Fibroblast of upper back skin (primary cell): ENCODE measurements at regions not wholly inside any gene's neighbourhood (a gene's known extent, or its start where the extent isn't known, plus 50 kb on each side); places are given as distances from the start of the nearest gene placed in this dataset.

Experiments
- DNase-seq: peaks from one replicate; pipeline ENCODE4 v3.0.0-alpha.2; 2013

DNA sequence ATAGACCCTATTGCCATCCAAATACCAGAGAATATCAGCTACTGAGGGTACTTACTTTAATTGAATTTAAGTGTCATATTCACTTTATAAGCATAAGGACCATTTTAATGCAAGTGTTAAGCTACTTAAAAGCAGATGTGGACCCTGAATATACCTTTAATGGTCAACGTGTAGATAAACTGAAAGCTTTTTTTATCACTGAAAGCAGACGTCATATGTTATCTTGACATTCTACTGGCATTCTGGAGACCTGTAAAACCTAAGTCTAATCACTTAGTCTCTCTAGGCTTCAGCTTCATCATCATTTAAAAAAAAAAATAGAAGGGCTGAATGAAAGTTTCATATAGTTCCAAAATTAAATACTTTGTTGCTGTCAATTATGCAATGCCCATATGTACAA lies 116.5 kb downstream of the ELAPOR2 start:
- no peak for DNase-seq

DNA sequence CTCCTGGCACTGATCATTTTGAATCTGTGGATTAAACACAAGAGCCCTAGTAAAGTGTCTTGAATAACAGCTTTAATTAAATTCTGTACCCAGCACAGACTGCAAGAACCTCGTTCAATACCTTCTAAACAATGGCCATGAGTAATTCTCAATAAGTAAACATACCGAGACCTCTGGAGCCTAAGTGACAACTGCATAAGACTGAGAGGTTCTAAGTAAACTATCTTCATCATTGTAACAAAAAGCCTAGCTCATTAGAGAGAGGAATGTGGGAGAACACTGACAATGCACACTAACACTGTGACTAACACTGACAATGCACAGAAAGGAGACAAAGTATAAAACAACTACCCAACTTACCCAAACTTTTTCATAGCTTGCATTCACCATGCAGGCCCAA lies 117.4 kb downstream of the ELAPOR2 start:
- no peak for DNase-seq

DNA sequence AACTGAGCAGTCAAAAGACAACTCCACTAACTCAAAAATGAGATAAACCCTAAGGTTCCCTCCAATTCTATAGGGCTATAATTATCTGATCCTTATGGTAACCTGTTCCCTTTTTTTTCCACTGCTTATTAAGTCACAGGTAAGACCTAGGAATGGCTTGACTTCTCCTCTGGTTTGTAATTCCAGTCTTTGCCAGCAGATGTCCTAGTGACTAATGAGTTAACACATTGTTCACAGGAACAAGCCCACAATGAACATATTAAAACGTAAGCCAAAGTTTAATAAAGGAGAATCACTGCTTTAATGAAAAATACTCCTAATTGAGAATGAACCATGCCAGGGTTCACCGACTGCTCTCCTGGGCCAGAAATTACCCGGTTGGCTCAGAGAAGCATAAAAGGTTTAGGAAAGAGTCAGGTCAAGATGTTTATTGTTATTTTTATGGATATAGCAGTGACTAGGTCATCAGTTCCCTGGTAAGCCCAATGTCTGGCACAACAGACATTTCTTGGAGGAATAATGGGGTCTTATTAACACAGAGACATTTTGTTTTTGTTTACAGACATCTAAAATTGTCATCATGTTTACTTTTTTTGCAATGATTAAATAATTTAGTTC lies 120.1 kb downstream of the ELAPOR2 start:
- DNase-seq, result peak; percentile 66

DNA sequence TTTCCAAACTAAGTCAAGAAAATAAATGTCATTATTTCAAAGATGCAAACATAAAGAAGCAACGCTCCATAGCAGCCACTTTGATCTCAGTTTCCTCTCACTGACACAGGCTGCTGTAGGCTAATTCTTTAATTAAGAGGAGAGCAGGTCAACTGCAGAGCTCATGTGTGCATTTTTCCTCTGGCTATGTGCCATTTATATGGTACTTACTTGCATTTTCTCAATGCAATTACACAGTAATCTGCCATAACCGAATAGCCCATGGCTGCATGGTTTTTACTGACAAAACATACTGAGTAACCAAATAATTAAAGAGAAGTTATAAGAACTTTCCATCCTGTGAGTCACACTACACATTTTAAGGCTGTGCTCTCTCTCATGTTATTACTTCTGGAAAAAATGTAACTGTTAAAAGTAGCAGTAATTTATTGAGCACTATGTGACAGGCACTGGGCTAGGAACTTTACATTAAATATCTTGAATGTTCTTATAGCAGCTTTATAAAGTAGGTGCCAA lies 122.0 kb downstream of the ELAPOR2 start:
- peak; percentile 17 for DNase-seq

DNA sequence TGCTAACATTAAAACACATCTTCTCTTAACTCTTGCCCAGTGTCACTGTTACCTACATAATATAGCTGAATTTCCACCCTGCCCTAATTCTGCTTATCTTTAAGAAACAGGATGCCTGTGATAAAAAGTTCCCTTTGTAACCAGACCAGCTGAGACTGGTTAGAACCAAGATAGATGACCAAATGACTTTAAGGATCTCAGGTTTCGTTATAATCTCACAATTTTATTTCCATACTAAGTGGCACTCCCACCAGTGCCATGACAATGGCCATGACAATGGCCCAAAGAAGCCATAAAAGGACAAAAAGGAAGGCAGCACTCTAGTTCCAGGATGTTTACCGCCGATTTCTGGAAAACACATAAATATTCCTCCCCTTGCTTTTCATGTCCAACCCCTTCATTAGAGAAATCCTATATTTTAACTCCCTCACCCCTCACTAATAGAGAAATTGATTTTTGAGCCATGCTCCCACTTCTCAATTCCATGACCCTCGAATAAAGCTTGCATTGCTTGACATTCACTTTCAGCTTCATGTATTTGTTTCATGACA lies 126.1 kb downstream of the ELAPOR2 start:
- no peak for DNase-seq

DNA sequence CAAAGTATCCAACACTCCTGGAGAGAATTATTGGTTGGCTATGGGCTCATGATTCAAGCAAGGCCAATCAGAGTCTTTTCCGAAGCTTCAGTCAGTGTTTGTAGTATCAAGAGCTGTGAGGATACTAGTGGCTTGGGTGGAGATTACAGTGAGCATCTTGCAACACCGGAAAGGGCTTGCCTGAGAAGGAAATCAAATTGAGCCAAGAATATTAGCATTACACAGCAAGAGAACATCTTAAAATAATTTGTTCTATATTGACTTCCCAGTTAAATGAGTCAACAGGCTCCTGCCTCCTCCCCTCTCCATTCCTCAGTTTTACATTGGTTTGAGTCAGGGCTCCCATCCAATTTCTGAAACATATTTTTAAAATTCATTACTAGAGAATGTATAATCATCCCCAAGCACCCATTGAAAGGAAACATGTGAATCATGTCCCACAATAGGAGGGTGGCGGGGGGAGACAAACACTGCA lies 127.4 kb downstream of the ELAPOR2 start:
- DNase-seq, result peak; percentile 96

DNA sequence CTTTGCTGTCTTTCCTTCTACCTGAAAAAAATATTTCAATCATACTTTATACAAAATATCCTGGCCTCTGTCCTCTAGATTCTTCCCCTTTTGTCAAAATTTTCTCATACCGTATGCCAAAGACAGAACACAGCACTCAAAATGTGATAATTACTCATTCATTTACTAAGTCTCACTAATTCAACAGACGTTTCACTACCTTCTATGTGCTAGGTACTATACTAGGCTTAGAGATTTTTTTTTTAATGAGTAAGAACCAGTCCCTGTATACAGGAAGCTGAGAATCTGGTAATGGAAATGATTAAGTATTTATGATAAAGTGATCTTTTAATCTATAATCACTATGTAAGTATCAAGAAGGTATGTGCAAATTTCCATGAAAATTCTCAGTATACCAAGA lies 128.0 kb downstream of the ELAPOR2 start:
- DNase-seq, result no peak

DNA sequence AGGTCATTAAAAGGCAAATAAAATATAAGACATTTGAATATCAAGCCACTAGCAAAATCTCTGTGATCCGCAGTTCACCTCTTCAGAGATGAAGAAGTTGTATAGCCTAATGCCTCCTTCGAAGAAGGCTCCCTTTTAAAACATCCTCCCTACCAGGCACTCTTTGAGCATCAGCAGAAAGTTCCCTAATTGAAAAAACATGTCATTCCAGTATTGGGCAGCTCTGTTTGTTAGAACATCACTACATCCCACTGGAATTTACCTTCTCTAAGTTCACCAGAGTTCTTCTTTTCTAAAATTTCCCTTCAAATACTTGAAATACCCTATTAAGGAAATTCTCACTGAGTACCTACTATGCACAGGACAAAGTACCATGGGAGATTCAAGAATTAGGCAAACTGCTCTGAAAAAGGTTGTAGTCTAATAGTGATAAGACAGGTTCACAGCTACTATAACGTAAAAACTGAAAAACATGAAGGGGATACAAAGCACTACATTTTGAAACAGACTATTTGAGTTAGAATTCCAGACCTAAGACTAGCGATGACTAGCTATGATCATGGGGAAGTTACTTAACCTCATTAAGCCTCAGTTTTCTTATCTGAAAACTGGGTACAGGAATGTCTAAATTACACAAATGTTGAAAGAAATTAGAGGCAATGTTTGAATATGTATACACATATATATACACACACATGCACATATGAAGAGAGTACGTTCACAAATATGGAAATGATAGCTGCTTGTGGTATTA lies 128.7 kb downstream of the ELAPOR2 start:
- DNase-seq, result peak; percentile 36

DNA sequence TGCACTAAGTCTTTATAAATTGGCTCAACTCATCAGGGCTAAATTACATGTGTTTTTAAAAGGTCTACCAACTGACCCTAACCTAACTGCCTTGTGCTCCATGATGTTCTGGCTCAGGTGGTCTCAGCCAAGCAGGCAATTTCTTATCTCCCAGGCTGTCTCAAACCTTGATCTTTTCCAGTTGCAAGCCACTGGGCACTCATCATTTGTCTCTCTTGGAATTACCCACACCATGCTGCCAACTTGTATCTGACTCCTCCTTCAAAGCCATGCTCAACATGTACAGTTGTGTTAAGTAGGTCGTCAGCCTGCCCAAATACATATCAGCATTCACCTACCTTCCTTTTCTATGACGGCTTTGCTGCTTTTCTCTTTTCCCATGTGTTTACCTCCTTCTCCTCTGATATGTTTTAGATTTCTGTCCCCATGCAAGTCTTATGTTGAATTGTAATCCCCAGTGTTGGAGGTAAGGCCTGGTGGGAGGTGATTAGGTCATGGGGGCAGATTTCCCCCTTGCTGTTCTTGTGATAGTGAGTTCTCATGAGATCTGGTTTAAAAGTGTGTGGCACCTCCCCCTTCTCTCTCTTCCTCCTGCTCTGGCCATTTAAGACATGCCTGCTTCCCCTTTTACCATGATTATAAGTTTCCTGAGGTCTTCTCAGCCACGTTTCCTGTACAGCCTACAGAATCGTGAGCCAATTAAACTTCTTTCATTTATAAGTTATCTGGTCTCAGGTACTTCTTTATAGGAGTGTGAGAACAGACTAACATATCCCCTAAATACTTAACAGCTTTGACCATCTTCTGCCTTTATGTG lies 130.0 kb downstream of the ELAPOR2 start:
- DNase-seq, result no peak

DNA sequence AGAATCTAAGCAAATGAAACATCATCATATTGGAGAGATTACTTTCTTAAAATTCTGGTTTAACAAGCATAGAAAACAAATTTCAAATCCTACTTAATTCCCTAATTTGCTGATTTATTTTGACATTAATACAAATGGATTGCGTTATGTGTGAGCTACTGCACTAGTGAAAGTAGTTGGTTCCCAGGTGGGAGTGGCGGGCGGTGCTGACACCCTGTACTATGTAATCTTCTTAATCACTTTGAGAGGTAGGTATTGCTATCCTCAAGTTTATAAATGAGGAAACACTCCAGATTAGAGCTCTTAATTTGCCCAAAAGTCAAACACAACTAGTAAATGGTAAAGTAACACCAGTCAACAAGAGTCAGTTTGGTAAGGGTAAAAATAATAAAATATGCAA lies 131.1 kb downstream of the ELAPOR2 start:
- no peak for DNase-seq

DNA sequence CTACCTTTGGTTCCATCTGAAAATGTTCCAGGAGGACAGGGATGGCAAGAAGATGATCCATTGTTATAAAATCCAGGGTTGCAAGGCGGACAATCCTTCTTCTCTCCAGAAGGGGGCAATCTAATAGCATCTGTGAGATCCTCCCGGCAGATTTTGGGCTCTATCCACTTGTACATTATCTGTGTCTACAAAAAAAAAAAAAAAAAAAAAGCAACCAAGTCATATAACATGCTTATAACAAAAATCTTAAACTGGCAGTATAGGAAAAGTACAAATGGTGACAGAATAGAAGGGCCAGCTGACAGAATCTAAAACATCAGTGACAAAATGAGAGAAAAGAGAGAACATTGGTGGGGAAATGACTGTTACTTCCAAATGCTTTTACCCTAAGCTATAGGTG lies 132.7 kb downstream of the ELAPOR2 start:
- DNase-seq, result peak; percentile 68

DNA sequence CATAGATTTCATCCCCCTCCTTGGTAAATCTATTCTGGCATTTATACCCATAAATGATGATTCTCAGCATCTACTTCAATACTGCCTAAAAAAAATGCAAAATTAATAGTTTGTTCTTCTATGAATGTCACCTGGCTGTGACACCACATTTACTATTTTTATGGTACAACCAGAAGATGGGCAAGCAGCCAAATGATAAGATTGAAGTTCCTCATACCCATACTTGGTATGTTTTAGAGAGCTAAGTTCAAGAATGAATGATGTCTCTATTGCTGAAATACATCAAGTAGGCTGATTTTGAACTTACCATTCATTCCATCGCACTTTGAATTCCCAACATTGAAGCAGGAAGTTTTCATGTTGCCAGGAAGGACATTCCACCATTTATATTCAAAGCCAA lies 134.2 kb downstream of the ELAPOR2 start:
- DNase-seq, result no peak

DNA sequence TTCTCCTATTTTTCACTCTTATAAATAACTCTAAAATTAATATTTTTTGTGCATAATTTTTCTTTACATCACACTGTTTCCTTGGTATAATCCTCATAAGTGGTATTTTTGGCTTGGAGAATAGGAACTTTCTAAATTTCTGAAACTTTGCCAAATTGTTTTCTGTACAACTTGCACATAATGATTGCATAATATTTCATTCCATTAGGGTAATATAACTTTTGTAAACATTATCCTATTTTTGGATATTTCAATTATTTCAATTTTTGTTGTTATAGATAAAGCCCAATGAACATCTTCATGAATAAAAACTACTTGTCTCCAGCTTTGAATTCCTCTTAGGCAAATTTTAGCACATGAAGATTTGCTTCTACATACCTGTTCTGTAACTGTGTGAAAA lies 135.9 kb downstream of the ELAPOR2 start:
- DNase-seq, result no peak

DNA sequence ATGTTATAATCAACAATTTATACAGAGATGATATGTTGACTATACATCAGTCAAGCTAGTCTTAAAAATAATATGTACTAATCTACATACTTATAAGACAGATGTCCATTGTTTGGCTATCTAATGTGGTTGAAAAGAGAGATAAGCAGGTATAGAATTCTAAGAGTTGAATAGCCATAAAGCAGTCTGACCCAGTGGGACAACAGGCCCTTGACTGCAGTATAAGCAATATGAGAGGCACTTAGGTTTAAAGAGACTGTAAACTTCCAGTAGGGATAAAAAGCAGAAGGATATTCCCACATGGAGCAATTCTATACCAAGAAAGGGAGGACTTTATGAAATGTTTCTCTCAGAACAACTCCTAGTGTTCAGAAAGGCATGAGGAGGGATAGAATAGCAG lies 139.3 kb downstream of the ELAPOR2 start:
- DNase-seq, result no peak

DNA sequence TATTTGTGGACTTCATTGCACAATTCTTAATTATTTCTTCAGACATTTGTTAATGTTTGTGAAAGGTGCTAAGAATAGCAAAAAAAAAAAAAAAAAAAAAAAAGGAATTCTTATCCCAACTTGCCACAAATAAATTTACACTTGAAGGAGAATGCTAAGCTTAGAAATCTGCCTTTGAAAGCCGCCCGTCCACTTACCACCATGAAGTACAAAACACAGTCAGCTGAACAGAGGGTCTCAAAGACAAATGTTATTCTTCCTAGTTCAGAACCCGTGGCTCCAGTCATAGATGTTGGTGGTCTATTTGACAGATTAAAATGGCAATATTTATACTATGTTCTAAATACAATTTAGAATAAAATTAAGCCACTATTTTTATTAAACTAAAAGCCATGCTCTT lies 141.2 kb downstream of the ELAPOR2 start:
- no peak for DNase-seq

DNA sequence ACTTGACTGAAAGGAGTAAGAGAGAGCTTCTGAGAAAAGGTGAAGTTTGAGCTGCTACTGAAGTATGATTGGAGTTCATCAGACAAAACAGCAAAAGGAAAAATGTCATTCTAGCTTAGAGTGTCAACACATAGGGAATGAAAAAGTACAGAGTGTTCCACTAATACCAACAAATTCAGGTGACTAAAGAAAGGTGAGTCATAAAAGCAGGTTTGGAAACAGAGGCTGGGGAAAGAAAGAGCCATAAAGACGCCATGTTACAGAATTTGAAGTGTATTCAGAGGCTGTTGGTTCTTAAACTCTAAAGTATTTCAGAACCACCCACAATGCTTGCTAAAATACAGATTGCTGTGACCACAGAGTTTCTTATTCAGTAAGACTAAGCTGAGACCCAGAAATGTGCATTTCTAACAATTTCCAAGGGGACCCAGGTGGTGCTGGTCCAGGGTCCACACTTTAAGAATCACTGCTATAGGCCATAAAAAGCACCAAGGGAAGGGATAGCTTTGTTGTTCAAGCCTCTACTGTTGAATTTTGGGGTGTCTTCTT lies 143.1 kb downstream of the ELAPOR2 start:
- no peak for DNase-seq

DNA sequence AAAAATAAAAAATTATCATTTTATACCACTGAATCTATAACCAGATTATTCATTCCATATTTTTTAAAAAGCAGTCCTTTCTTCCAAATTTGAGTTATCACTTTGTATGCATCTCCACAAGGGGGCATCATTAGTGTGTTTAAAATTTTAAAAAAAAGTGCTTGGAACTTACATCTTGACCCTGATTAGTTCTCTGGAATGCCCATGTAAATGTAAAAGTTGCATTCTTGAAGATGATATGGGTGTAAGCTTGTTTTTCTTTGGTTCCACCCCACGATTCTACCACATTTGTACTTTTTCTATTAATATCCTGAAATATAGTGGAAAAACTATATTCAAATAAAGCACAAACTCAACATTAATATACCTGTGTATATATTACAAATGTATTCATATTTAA lies 144.9 kb downstream of the ELAPOR2 start:
- peak; percentile 49 for DNase-seq
